OCI-LY7 (cell line): ENCODE measurements at regions not wholly inside any gene's neighbourhood (a gene's known extent, or its start where the extent isn't known, plus 50 kb on each side); places are given as distances from the start of the nearest gene placed in this dataset.

Experiments used
- BruUV-seq: library from RNA; stranded (reverse); fragments of 400-500 nt; replicated peaks from 2 replicates; lab custom pipeline; 2021; lab: Mats Ljungman, UMichigan
- CTCF ChIA-PET: fragments of 300-600 bp; sonication (Branson Sonifier 250); formaldehyde crosslinking; loops from one replicate; lab custom pipeline; 2022; ENCODE audit warnings: antibody characterized with exemption; ENCODE audit not compliant: unreplicated experiment; lab: Charles Lee
- POLR2A ChIA-PET: fragments of 300-600 bp; sonication (Branson Sonifier 250); formaldehyde crosslinking; loops from one replicate; lab custom pipeline; 2022; ENCODE audit warnings: antibody characterized with exemption; lab: Charles Lee
- DNase-seq: peaks from one replicate; pipeline ENCODE4 v3.0.0-alpha.2; 2015; ENCODE audit warnings: low spot score
- H2AFZ ChIP-seq: fragments of 200-600 bp; sonication (generic), shearing (Covaris generic); 2 replicates; pipeline ENCODE4 v1.6.1; 2014; ENCODE audit warnings: mild to moderate bottlenecking, antibody characterized with exemption, low read length, moderate library complexity
- H3K27ac ChIP-seq: fragments of 200-600 bp; sonication (generic); 2 replicates; pipeline ENCODE4 v1.5.1; 2014; ENCODE audit warnings: mixed run types, low read depth, mild to moderate bottlenecking, moderate library complexity, low read length, inconsistent platforms; ENCODE audit not compliant: poor library complexity, severe bottlenecking
- H3K36me3 ChIP-seq: fragments of 200-600 bp; sonication (generic); 2 replicates; pipeline ENCODE4 v1.6.1; 2014; ENCODE audit warnings: mild to moderate bottlenecking, antibody characterized with exemption, low read length, moderate library complexity, mixed read lengths; ENCODE audit not compliant: insufficient read depth
- H3K4me1 ChIP-seq: fragments of 200-600 bp; sonication (generic); 2 replicates; pipeline ENCODE4 v1.5.1; 2014; ENCODE audit warnings: mild to moderate bottlenecking, low read length; ENCODE audit not compliant: insufficient read depth, poor library complexity, severe bottlenecking
- H3K4me2 ChIP-seq: fragments of 200-600 bp; sonication (generic); 2 replicates; pipeline ENCODE4 v1.6.1; 2014; ENCODE audit warnings: mild to moderate bottlenecking, low read length
- H3K4me3 ChIP-seq: fragments of 200-600 bp; sonication (generic); 2 replicates; pipeline ENCODE4 v1.5.1; 2014; ENCODE audit warnings: mild to moderate bottlenecking, low read depth, low read length; ENCODE audit not compliant: poor library complexity, severe bottlenecking
- H3K79me2 ChIP-seq: fragments of 200-600 bp; sonication (generic); 2 replicates; pipeline ENCODE4 v1.6.1; 2016; ENCODE audit warnings: low read depth, mild to moderate bottlenecking, low read length, moderate library complexity, mixed read lengths; ENCODE audit not compliant: insufficient read depth
- H3K9me2 ChIP-seq: fragments of 200-600 bp; sonication (generic); 2 replicates; pipeline ENCODE4 v1.6.1; 2016; ENCODE audit warnings: mild to moderate bottlenecking, low read length, mixed read lengths; ENCODE audit not compliant: insufficient read depth
- H3K9me3 ChIP-seq: fragments of 200-600 bp; sonication (generic); 2 replicates; pipeline ENCODE4 v1.6.1; 2014; ENCODE audit warnings: mild to moderate bottlenecking, mixed run types, low read length, mixed read lengths
- H4K20me1 ChIP-seq: fragments of 200-600 bp; sonication (generic); 2 replicates; pipeline ENCODE4 v1.6.1; 2014; ENCODE audit warnings: mild to moderate bottlenecking, antibody characterized with exemption, low read length, moderate library complexity, mixed read lengths; ENCODE audit not compliant: insufficient read depth
- EZH2phosphoT487 ChIP-seq: fragments of 200-600 bp; sonication (generic); IDR thresholded peaks from 2 replicates; pipeline ENCODE4 v1.6.1; 2018; ENCODE audit warnings: low read depth, borderline replicate concordance, mild to moderate bottlenecking, mixed run types, antibody characterized with exemption, low read length, moderate library complexity, mixed read lengths
- intact Hi-C: fragments of 100-400 bp; cut with micrococcal nuclease; formaldehyde crosslinking; loops from one replicate; pipeline ENCODE4 v1.10.0; 2022; ENCODE audit not compliant: unreplicated experiment
- TF ChIP-seq, protein P1 (sequence below): fragments of 200-600 bp; sonication (generic); conservative IDR thresholded peaks from 2 replicates; pipeline ENCODE4 v1.5.1; 2014; ENCODE audit warnings: mild to moderate bottlenecking, antibody characterized with exemption, low read length, moderate library complexity, mixed read lengths

DNA sequence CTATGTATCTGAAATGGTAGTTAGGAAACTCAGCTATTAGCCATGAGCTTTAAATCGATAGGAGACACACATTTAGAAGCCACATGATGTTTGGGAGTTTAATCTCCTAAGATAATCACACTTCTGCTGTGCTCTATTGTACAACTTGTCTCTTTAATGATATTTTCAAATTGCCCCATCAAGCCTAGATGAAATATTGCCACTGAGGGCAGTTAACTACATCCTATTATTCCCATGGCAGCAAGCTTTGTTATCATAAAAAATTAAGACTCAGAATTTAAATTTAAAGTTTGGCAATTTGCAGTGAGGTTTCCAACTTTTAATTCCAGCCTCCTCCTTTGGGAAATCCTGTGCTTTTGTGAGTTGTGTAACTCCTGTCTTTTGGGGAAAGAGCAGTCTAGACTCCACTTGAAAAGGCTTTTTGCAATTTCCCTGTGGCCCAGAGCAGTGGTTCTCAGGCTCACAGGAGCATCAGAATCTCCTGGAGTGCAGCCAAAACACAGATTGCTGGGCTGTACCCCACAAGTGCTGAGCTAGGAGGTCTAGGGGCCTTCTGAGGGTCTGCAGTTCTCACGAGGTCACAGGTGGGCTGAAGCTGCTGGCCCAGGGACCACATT, 792.4 kb downstream of the QKI start:
- Histone ChIP-seq H2AFZ (no peak overlapping the region), H3K4me2 (no peak overlapping the region), H3K4me1 (no peaks in the 10 kb centered on the region), H3K36me3 (no peaks in the 10 kb centered on the region), H3K9me2 (no peaks in the 10 kb centered on the region), H4K20me1 (no peaks in the 10 kb centered on the region), H3K9me3 (no peaks in the 10 kb centered on the region), H3K4me3 (no peak overlapping the region), H3K27ac (no peak overlapping the region), H3K79me2 (no peaks in the 10 kb centered on the region)
- ChIA-PET CTCF (no interaction called here), POLR2A (no interaction called here)
- intact Hi-C loops, result no loop called here
- DNase-seq, result no peak
- no TSS peak for BruUV-seq
- TF ChIP-seq EZH2phosphoT487, result no peak
- TF ChIP-seq, protein P1, sequence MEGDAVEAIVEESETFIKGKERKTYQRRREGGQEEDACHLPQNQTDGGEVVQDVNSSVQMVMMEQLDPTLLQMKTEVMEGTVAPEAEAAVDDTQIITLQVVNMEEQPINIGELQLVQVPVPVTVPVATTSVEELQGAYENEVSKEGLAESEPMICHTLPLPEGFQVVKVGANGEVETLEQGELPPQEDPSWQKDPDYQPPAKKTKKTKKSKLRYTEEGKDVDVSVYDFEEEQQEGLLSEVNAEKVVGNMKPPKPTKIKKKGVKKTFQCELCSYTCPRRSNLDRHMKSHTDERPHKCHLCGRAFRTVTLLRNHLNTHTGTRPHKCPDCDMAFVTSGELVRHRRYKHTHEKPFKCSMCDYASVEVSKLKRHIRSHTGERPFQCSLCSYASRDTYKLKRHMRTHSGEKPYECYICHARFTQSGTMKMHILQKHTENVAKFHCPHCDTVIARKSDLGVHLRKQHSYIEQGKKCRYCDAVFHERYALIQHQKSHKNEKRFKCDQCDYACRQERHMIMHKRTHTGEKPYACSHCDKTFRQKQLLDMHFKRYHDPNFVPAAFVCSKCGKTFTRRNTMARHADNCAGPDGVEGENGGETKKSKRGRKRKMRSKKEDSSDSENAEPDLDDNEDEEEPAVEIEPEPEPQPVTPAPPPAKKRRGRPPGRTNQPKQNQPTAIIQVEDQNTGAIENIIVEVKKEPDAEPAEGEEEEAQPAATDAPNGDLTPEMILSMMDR, result no peak

- no peak for TF ChIP-seq EZH2phosphoT487
- TF ChIP-seq, protein P1, result no peak
- intact Hi-C loops, result no loop called here
- Histone ChIP-seq H4K20me1 (no peaks in the 10 kb centered on the region), H3K36me3 (no peaks in the 10 kb centered on the region), H3K27ac (no peak overlapping the region), H3K4me2 (no peak overlapping the region), H3K9me3 (no peaks in the 10 kb centered on the region), H3K79me2 (no peaks in the 10 kb centered on the region), H2AFZ (no peak overlapping the region), H3K4me3 (no peak overlapping the region), H3K9me2 (no peaks in the 10 kb centered on the region), H3K4me1 (no peaks in the 10 kb centered on the region)
- POLR2A ChIA-PET, result no interaction called here
- DNase-seq, result no peak
- no TSS peak for BruUV-seq
- CTCF ChIA-PET, result no interaction called here
These were observed 785.6 kb downstream of the QKI start for GRCh38 chr6:164200071-164200470.

DNA sequence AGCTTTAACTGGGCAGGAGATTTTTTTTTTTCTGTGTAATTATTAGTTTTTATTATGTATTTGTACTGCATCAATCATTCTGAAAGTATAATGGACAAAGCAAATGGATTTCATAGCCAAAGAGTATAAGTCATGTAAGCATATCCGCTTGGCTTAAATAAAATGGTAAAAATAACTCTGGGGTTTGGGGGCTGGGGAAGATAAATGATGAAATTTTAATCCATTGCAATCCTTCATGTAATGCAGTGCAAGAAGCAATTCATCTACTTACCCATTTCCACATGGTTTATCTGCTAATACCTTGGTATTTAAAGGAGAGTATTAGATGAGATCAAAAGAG, 781.4 kb downstream of the QKI start:
- Histone ChIP-seq H3K79me2 (no peaks in the 10 kb centered on the region), H3K9me3 (no peaks in the 10 kb centered on the region), H3K27ac (no peak overlapping the region), H3K4me2 (no peak overlapping the region), H4K20me1 (no peaks in the 10 kb centered on the region), H3K4me1 (no peaks in the 10 kb centered on the region), H3K36me3 (no peaks in the 10 kb centered on the region), H2AFZ (no peak overlapping the region), H3K9me2 (no peaks in the 10 kb centered on the region), H3K4me3 (no peak overlapping the region)
- no peak for DNase-seq
- ChIA-PET POLR2A (no interaction called here), CTCF (no interaction called here)
- intact Hi-C loops, result no loop called here
- no TSS peak for BruUV-seq
- no peak for TF ChIP-seq EZH2phosphoT487
- TF ChIP-seq, protein P1, result no peak
